Mesenchymal stem cell (in vitro differentiated cells and primary cell): ENCODE measurements at regions not wholly inside any gene's neighbourhood (a gene's known extent, or its start where the extent isn't known, plus 50 kb on each side); places are given as distances from the start of the nearest gene placed in this dataset.
A peak's percentile ranks its signal among the peaks of the same experiment; 100 is the strongest.

Experiments
- DNase-seq: peaks from one replicate; pipeline ENCODE4 v3.0.0-alpha.2; 2013
- H2AFZ ChIP-seq: one replicate; pipeline ENCODE4 v1.6.1; 2013; ENCODE audit warnings: low read depth, mild to moderate bottlenecking, control low read depth, inconsistent platforms, low read length, moderate library complexity
- H2AK5ac ChIP-seq: 2 replicates; pipeline ENCODE4 v1.6.1; 2013; ENCODE audit warnings: low read length, moderate library complexity, mild to moderate bottlenecking, inconsistent platforms; ENCODE audit not compliant: severe bottlenecking
- H2BK120ac ChIP-seq: one replicate; pipeline ENCODE4 v1.6.1; 2013; ENCODE audit warnings: low read depth, mild to moderate bottlenecking, inconsistent platforms, low read length, moderate library complexity
- H2BK12ac ChIP-seq, 2 experiments: one replicate each; pipeline ENCODE4 v1.6.1; 2013; ENCODE audit warnings: inconsistent platforms in 2 of 2, low read length in 2 of 2, mild to moderate bottlenecking in 2 of 2, moderate library complexity in 2 of 2, control low read depth in 1 of 2
- H2BK15ac ChIP-seq: one replicate; pipeline ENCODE4 v1.6.1; 2013; ENCODE audit warnings: mild to moderate bottlenecking, low read depth, inconsistent platforms; ENCODE audit not compliant: poor library complexity, severe bottlenecking
- H2BK5ac ChIP-seq: 2 replicates; pipeline ENCODE4 v1.6.1; 2013; ENCODE audit warnings: low read depth, mild to moderate bottlenecking, low read length, control low read depth, inconsistent platforms; ENCODE audit not compliant: poor library complexity, severe bottlenecking
- H3K14ac ChIP-seq, 2 experiments: one replicate each; pipeline ENCODE4 v1.6.1; 2013; ENCODE audit warnings: inconsistent platforms in 2 of 2, low read length in 2 of 2, control low read depth in 1 of 2, mild to moderate bottlenecking in 1 of 2, moderate library complexity in 1 of 2
- H3K18ac ChIP-seq, 2 experiments: one replicate each; pipeline ENCODE4 v1.6.1; 2013; ENCODE audit warnings: inconsistent platforms in 2 of 2, low read length in 2 of 2, control low read depth in 1 of 2, low read depth in 1 of 2, mild to moderate bottlenecking in 1 of 2
- H3K23ac ChIP-seq, 2 experiments: one replicate each; pipeline ENCODE4 v1.6.1; 2013; ENCODE audit warnings: inconsistent platforms in 2 of 2, low read length in 2 of 2, mild to moderate bottlenecking in 2 of 2, moderate library complexity in 2 of 2, control low read depth in 1 of 2
- H3K27ac ChIP-seq: 2 replicates; pipeline ENCODE4 v1.5.1; 2013; ENCODE audit warnings: mild to moderate bottlenecking, moderate library complexity, low read length, control low read depth, inconsistent platforms; ENCODE audit not compliant: poor library complexity, severe bottlenecking
- H3K27me3 ChIP-seq, 2 experiments: 2 replicates each; pipeline versions ENCODE4 v1.6.1 to v1.7.0; 2013; ENCODE audit warnings: low read length in 2 of 2, mild to moderate bottlenecking in 2 of 2, moderate library complexity in 2 of 2, control low read depth in 1 of 2, inconsistent platforms in 1 of 2; ENCODE audit not compliant: control insufficient read depth in 1 of 2, insufficient read depth in 1 of 2
- H3K36me3 ChIP-seq, 2 experiments: 2 replicates each; pipeline versions ENCODE4 v1.6.1 to v1.7.0; 2013; ENCODE audit warnings: low read length in 2 of 2, control low read depth in 1 of 2, inconsistent platforms in 1 of 2, low read depth in 1 of 2, mild to moderate bottlenecking in 1 of 2; ENCODE audit not compliant: insufficient read depth in 2 of 2, control insufficient read depth in 1 of 2
- H3K4ac ChIP-seq, 2 experiments: one replicate each; pipeline ENCODE4 v1.6.1; 2013; ENCODE audit warnings: inconsistent platforms in 2 of 2, low read length in 2 of 2, mild to moderate bottlenecking in 2 of 2, moderate library complexity in 2 of 2, control low read depth in 1 of 2, low read depth in 1 of 2
- H3K4me1 ChIP-seq: 2 replicates; pipeline ENCODE4 v1.6.1; 2013; ENCODE audit warnings: low read depth, low read length, control low read depth; ENCODE audit not compliant: control insufficient read depth, insufficient read depth
- H3K4me2 ChIP-seq: 2 replicates; pipeline ENCODE4 v1.6.1; 2013; ENCODE audit warnings: low read length, mild to moderate bottlenecking, inconsistent platforms; ENCODE audit not compliant: poor library complexity, severe bottlenecking
- H3K4me3 ChIP-seq, 2 experiments: 2 replicates each; pipeline versions ENCODE4 v1.5.1 to v1.7.0; 2013; ENCODE audit warnings: low read length in 2 of 2, mild to moderate bottlenecking in 2 of 2, control low read depth in 1 of 2, low read depth in 1 of 2; ENCODE audit not compliant: insufficient read depth in 1 of 2
- H3K79me1 ChIP-seq: replicated peaks from 2 replicates; pipeline ENCODE4 v1.6.1; 2013; ENCODE audit warnings: mild to moderate bottlenecking, control low read depth, low read length, inconsistent platforms; ENCODE audit not compliant: poor library complexity, severe bottlenecking
- H3K9ac ChIP-seq: 2 replicates; pipeline ENCODE4 v1.7.0; 2013; ENCODE audit warnings: mild to moderate bottlenecking, low read length, moderate library complexity
- H3K9me3 ChIP-seq: 2 replicates; pipeline ENCODE4 v1.7.0; 2013; ENCODE audit warnings: mild to moderate bottlenecking, low read length; ENCODE audit not compliant: control insufficient read depth
- H4K8ac ChIP-seq: one replicate; pipeline ENCODE4 v1.6.1; 2013; ENCODE audit warnings: inconsistent platforms, mild to moderate bottlenecking, low read length, moderate library complexity
- H4K91ac ChIP-seq: one replicate; pipeline ENCODE4 v1.6.1; 2013; ENCODE audit warnings: mild to moderate bottlenecking, low read length, inconsistent platforms
- WGBS: methylation state at CpG from one replicate; pipeline ENCODE4 v1.1.7; 2013; ENCODE audit warnings: mixed read lengths; 5-methylcytosine and 5-hydroxymethylcytosine counted together

DNA sequence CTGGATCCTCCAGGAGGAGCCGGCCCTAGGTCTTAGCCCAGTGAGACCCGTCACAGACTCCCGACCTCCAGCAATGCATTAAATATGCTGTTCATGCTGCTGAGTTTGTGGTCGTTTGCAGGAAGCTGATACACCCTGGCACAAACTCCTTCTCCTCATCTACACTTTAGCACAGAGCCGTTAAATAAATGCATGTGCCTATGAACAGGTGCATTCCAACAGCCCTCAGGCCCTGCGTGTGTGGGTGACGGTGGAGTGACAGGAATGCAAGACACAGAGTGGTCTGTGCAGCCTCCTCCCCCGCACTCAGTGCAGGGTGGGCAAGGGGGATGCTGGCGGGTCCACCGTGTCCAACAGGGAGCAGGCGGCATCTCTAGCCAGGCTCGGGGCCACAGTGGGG lies 106.6 kb upstream of the TMPRSS2 start:
- H3K23ac ChIP-seq, result no peak overlapping the region
- H3K14ac ChIP-seq, result no peak overlapping the region
- no peak overlapping the region for H2BK12ac ChIP-seq
- no peak for DNase-seq
- no peak overlapping the region for H2AFZ ChIP-seq
- no peak overlapping the region for H2BK120ac ChIP-seq
- no peak overlapping the region for H3K4me3 ChIP-seq
- H3K27ac ChIP-seq, result no peak overlapping the region
- H3K79me1 ChIP-seq, result no peaks in the 10 kb centered on the region
- H3K18ac ChIP-seq, result no peak overlapping the region
- no peak overlapping the region for H3K9ac ChIP-seq
- H3K4me2 ChIP-seq, result no peak overlapping the region
- H3K27me3 ChIP-seq, result peaks cover 8 to 20% of the 10 kb centered on the region in 2 experiments
- no peaks in the 10 kb centered on the region for H3K36me3 ChIP-seq
- H3K4ac ChIP-seq, result no peak overlapping the region
- H4K8ac ChIP-seq, result no peak overlapping the region
- no peak overlapping the region for H2AK5ac ChIP-seq
- H3K9me3 ChIP-seq, result no peaks in the 10 kb centered on the region
- no peak overlapping the region for H2BK5ac ChIP-seq
- no peak overlapping the region for H4K91ac ChIP-seq
- WGBS, result 90% methylated on average over 9 of the region's 12 CpGs
- peaks cover 20% of the 10 kb centered on the region for H3K4me1 ChIP-seq
- no peak overlapping the region for H2BK15ac ChIP-seq

DNA sequence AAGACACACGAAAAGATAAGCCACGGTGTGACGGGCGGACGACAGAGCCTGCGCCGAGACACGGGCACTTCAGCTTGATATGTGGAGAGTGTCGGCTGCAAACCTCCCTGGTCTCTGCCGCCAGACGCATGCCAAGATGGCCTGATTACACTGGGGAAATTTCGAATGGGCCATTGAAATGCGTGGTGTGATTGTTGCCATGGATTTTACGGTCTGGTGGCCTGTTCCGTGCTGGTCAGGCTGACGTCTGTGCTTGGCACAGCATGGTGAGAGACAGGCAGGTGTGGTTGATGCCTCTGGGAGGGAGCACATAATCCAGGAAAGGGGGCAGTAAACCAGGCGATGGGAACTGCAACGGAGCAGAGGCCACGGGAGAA lies 105.6 kb upstream of the TMPRSS2 start:
- Histone ChIP-seq H3K36me3 (no peaks in the 10 kb centered on the region), H2AFZ (no peak overlapping the region)
- 88% methylated on average over 19 of the region's 19 CpGs for WGBS

GRCh38 chr21:41612674-41613532 lies 104.9 kb upstream of the TMPRSS2 start:
- no peak overlapping the region for H3K4me3 ChIP-seq
- H3K4me2 ChIP-seq, result peak overlapping the region; percentile 17
- no peak overlapping the region for H2BK120ac ChIP-seq
- peaks cover 20% of the 10 kb centered on the region for H3K4me1 ChIP-seq
- WGBS, result 49% methylated on average over 19 of the region's 21 CpGs
- H3K9ac ChIP-seq, result peak overlapping the region; percentile 63
- H3K4ac ChIP-seq, result no peak overlapping the region
- H3K14ac ChIP-seq, result no peak overlapping the region
- H2BK15ac ChIP-seq, result no peak overlapping the region
- H2BK5ac ChIP-seq, result no peak overlapping the region
- H3K23ac ChIP-seq, result no peak overlapping the region
- peak; percentile 22 for DNase-seq
- no peak overlapping the region for H3K18ac ChIP-seq
- no peak overlapping the region for H2BK12ac ChIP-seq
- H3K27ac ChIP-seq, result peak overlapping the region; percentile 22
- peaks cover 8 to 21% of the 10 kb centered on the region in 2 experiments for H3K27me3 ChIP-seq
- H2AK5ac ChIP-seq, result peak overlapping the region; percentile 2
- H3K9me3 ChIP-seq, result no peaks in the 10 kb centered on the region
- no peak overlapping the region for H4K91ac ChIP-seq
- H4K8ac ChIP-seq, result no peak overlapping the region
- no peaks in the 10 kb centered on the region for H3K36me3 ChIP-seq
- H2AFZ ChIP-seq, result no peak overlapping the region
- no peaks in the 10 kb centered on the region for H3K79me1 ChIP-seq

More for the DNA sequence above, 105.6 kb upstream of the TMPRSS2 start:
- no peak overlapping the region for H3K18ac ChIP-seq
- no peak overlapping the region for H3K4me3 ChIP-seq
- no peaks in the 10 kb centered on the region for H3K79me1 ChIP-seq
- no peak for DNase-seq
- H3K9ac ChIP-seq, result no peak overlapping the region
- H2BK15ac ChIP-seq, result no peak overlapping the region
- H2AK5ac ChIP-seq, result peak overlapping the region; percentile 2
- no peaks in the 10 kb centered on the region for H3K9me3 ChIP-seq
- no peak overlapping the region for H4K8ac ChIP-seq
- no peak overlapping the region for H2BK120ac ChIP-seq
- no peak overlapping the region for H4K91ac ChIP-seq
- H3K4ac ChIP-seq, result no peak overlapping the region
- no peak overlapping the region for H3K14ac ChIP-seq
- H3K27me3 ChIP-seq, result peaks cover 8 to 21% of the 10 kb centered on the region in 2 experiments
- no peak overlapping the region for H2BK12ac ChIP-seq
- H3K4me2 ChIP-seq, result no peak overlapping the region
- no peak overlapping the region for H2BK5ac ChIP-seq
- no peak overlapping the region for H3K23ac ChIP-seq
- H3K27ac ChIP-seq, result no peak overlapping the region
- peaks cover 20% of the 10 kb centered on the region for H3K4me1 ChIP-seq

DNA sequence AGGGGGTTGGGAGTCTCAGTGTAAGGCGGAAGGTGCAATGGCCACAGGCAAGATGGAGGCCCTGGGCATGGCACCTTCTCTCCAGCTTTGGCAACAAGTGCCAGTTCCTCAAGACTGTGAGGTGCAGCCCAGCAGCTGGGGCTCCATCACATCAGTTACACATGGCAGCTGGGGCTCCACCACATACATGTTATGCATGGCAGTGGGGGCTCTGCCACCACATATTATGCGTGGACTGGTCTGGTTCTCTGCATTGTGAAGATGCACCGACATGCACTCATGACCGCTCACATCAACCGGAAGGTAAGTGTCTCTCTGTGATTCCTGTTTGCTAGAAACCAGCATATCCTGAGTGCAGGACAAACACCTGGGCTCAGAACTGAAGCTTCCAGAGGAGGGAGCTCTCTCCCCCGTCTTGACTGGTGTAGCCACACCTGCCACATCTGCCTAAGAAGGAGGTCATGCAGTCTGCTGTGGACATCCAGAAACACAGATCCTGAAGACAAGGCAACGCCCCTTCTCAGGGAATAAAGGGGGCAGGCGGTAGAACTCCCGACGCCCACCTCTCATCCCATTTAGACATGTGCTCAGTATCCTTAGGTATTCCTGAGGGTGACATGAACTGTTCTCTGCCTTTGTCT lies 104.1 kb upstream of the TMPRSS2 start:
- H3K4ac ChIP-seq, result no peak overlapping the region

More for the DNA sequence above, 104.1 kb upstream of the TMPRSS2 start:
- H3K4me1 ChIP-seq, result peaks cover 20% of the 10 kb centered on the region
- H2BK15ac ChIP-seq, result no peak overlapping the region
- H3K9ac ChIP-seq, result peak overlapping the region; percentile 63
- H3K27me3 ChIP-seq, result peaks cover 8 to 27% of the 10 kb centered on the region in 2 experiments
- no peaks in the 10 kb centered on the region for H3K9me3 ChIP-seq
- no peak overlapping the region for H2BK120ac ChIP-seq
- no peak overlapping the region for H2AK5ac ChIP-seq
- H4K8ac ChIP-seq, result no peak overlapping the region
- no peaks in the 10 kb centered on the region for H3K79me1 ChIP-seq
- H3K4me2 ChIP-seq, result no peak overlapping the region
- H3K14ac ChIP-seq, result no peak overlapping the region
- H3K27ac ChIP-seq, result peak overlapping the region; percentile 22
- H3K18ac ChIP-seq, result no peak overlapping the region
- no peak overlapping the region for H3K23ac ChIP-seq
- no peaks in the 10 kb centered on the region for H3K36me3 ChIP-seq
- no peak overlapping the region for H2BK12ac ChIP-seq
- H4K91ac ChIP-seq, result no peak overlapping the region
- WGBS, result 40% methylated on average over 10 of the region's 10 CpGs
- H2AFZ ChIP-seq, result no peak overlapping the region
- no peak overlapping the region for H3K4me3 ChIP-seq
- DNase-seq, result no peak
- no peak overlapping the region for H2BK5ac ChIP-seq
